IgD-negative memory B cell (primary cell): ENCODE measurements at regions not wholly inside any gene's neighbourhood (a gene's known extent, or its start where the extent isn't known, plus 50 kb on each side); places are given as distances from the start of the nearest gene placed in this dataset.

Experiments used
- H3K27ac Mint-ChIP-seq, 3 donors: one replicate each; pipeline ENCODE4 v1.8.0; 2020 to 2022; ENCODE audit warnings: mild to moderate bottlenecking in 3 of 3, mixed read lengths in 3 of 3, moderate library complexity in 1 of 3
- H3K27me3 Mint-ChIP-seq: one replicate; pipeline ENCODE4 v1.8.0; 2021; ENCODE audit warnings: mixed read lengths
- H3K36me3 Mint-ChIP-seq: one replicate; pipeline ENCODE4 v1.8.0; 2020; ENCODE audit warnings: mild to moderate bottlenecking, mixed read lengths
- H3K4me1 Mint-ChIP-seq, 3 donors: one replicate each; pipeline ENCODE4 v1.8.0; 2020 to 2022; ENCODE audit warnings: mixed read lengths in 3 of 3, mild to moderate bottlenecking in 1 of 3
- H3K4me3 Mint-ChIP-seq, 4 donors: one replicate each; pipeline ENCODE4 v1.8.0; 2020 to 2022; ENCODE audit warnings: mild to moderate bottlenecking in 4 of 4, mixed read lengths in 4 of 4, moderate library complexity in 3 of 4
- H3K9me3 Mint-ChIP-seq, 3 donors: one replicate each; pipeline ENCODE4 v1.8.0; 2020 to 2021; ENCODE audit warnings: mixed read lengths in 3 of 3, mild to moderate bottlenecking in 1 of 3

GRCh38 chr14:89041257-89041582 is 216.8 kb downstream of the TTC8 start:
- H3K4me3 Mint-ChIP-seq = peak overlapping the region in 2 of 4 donors; percentile 32 to 65
- H3K9me3 Mint-ChIP-seq = peaks cover 3 to 5% (median 4%) of the 10 kb centered on the region in 3 donors
- H3K36me3 Mint-ChIP-seq = peaks cover 1% of the 10 kb centered on the region
- peaks cover 29% of the 10 kb centered on the region for H3K27me3 Mint-ChIP-seq
- H3K27ac Mint-ChIP-seq = peak overlapping the region in 1 of 3 donors; percentile 46
- H3K4me1 Mint-ChIP-seq = peaks cover 3 to 7% (median 4%) of the 10 kb centered on the region in 3 donors

DNA sequence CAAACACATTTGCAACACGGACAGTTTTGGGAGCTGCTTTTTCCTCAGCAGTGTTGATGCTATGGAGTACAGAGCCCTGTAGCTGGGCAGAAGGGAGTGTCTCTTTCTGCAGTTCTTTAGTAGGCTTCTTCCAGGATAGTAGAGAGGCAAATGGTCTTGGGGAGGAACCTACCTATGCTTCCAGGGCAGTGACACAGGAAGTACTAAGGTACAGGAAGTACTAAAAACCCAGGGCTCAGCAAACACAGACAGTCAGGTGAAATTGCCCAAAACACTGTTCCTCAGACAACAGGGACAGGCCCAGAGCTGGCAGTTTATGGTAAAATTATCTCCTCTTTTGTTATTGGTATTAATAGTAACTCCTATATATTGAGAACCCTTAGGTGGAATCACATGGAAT is 217.6 kb downstream of the TTC8 start:
- Mint-ChIP-seq H3K4me3 (no peak overlapping the region), H3K9me3 (peaks cover 2 to 5% (median 4%) of the 10 kb centered on the region in 3 donors), H3K27me3 (peaks cover 27% of the 10 kb centered on the region), H3K27ac (no peak overlapping the region), H3K4me1 (peaks cover 3 to 7% (median 4%) of the 10 kb centered on the region in 3 donors), H3K36me3 (peaks cover 1% of the 10 kb centered on the region)

DNA sequence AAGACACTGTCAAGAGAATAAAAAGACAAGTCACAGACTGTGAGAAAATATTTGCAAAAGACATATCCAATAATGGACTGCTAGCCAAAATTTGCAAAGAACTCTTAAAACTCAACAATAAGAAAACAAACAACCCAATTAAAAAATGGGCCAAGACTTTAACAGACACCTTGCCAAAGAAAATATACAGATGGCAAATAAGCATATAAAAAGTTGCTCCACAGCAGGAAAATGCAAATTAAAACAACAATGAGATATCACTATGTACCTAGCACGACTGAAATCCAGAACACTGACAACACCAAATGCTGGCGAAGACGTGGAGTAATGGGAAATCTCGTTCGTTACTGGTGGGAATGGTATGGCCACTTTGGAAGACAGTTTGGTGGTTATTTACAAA is 228.9 kb downstream of the TTC8 start:
- H3K36me3 Mint-ChIP-seq = no peaks in the 10 kb centered on the region
- peaks cover 1% of the 10 kb centered on the region for H3K27me3 Mint-ChIP-seq
- peaks cover 0 to 6% (median 2%) of the 10 kb centered on the region in 3 donors for H3K9me3 Mint-ChIP-seq
- no peaks in the 10 kb centered on the region for H3K4me1 Mint-ChIP-seq
- H3K27ac Mint-ChIP-seq = no peak overlapping the region
- H3K4me3 Mint-ChIP-seq = no peak overlapping the region

- H3K27me3 Mint-ChIP-seq = peaks cover 7% of the 10 kb centered on the region
Measured at GRCh38 chr14:89056394-89056793, 231.9 kb downstream of the TTC8 start.

GRCh38 chr14:89058697-89059096 is 234.2 kb downstream of the TTC8 start:
- H3K27ac Mint-ChIP-seq = no peak overlapping the region
- no peaks in the 10 kb centered on the region for H3K36me3 Mint-ChIP-seq
- no peaks in the 10 kb centered on the region for H3K4me1 Mint-ChIP-seq
- H3K9me3 Mint-ChIP-seq = peaks cover 0 to 2% (median 0%) of the 10 kb centered on the region in 3 donors
- H3K4me3 Mint-ChIP-seq = no peak overlapping the region
- peaks cover 12% of the 10 kb centered on the region for H3K27me3 Mint-ChIP-seq

More at GRCh38 chr14:89056394-89056793, 231.9 kb downstream of the TTC8 start:
- Mint-ChIP-seq H3K36me3 (no peaks in the 10 kb centered on the region), H3K4me3 (no peak overlapping the region), H3K27ac (no peak overlapping the region), H3K9me3 (peaks cover 2 to 6% (median 2%) of the 10 kb centered on the region in 3 donors), H3K4me1 (no peaks in the 10 kb centered on the region)

GRCh38 chr14:89060191-89060590 is 235.7 kb downstream of the TTC8 start:
- H3K4me3 Mint-ChIP-seq = no peak overlapping the region
- no peaks in the 10 kb centered on the region for H3K36me3 Mint-ChIP-seq
- H3K4me1 Mint-ChIP-seq = no peaks in the 10 kb centered on the region
- peaks cover 0 to 2% (median 0%) of the 10 kb centered on the region in 3 donors for H3K9me3 Mint-ChIP-seq
- H3K27ac Mint-ChIP-seq = no peak overlapping the region
- H3K27me3 Mint-ChIP-seq = peaks cover 22% of the 10 kb centered on the region

DNA sequence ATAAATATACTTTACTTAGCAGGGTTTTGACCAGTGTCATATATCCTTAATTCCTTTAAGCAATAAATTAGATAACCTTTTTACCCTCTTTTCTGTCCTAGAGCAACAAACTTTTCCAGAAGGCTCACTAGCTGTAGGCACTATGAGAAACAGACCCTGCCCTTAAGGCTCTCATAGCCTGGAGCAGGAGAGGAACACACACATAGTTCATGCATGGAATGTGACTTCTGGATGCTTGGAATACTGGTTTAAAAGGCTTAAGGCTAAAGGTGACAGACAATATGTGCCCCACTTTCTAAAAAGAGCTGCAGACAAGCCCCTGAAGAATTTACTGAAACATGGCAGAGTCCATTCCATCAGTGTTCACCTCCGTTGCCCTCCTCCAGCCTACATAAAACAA is 237.2 kb downstream of the TTC8 start:
- Mint-ChIP-seq H3K27me3 (peaks cover 22% of the 10 kb centered on the region), H3K36me3 (no peaks in the 10 kb centered on the region), H3K4me3 (no peak overlapping the region), H3K27ac (no peak overlapping the region), H3K4me1 (no peaks in the 10 kb centered on the region), H3K9me3 (peaks cover 0 to 2% (median 0%) of the 10 kb centered on the region in 3 donors)

GRCh38 chr14:89065879-89066278 is 241.4 kb downstream of the TTC8 start:
- H3K27me3 Mint-ChIP-seq = peaks cover 21% of the 10 kb centered on the region
- peaks cover 0 to 4% (median 0%) of the 10 kb centered on the region in 3 donors for H3K9me3 Mint-ChIP-seq
- H3K36me3 Mint-ChIP-seq = no peaks in the 10 kb centered on the region
- H3K4me1 Mint-ChIP-seq = no peaks in the 10 kb centered on the region
- no peak overlapping the region for H3K4me3 Mint-ChIP-seq
- H3K27ac Mint-ChIP-seq = no peak overlapping the region

DNA sequence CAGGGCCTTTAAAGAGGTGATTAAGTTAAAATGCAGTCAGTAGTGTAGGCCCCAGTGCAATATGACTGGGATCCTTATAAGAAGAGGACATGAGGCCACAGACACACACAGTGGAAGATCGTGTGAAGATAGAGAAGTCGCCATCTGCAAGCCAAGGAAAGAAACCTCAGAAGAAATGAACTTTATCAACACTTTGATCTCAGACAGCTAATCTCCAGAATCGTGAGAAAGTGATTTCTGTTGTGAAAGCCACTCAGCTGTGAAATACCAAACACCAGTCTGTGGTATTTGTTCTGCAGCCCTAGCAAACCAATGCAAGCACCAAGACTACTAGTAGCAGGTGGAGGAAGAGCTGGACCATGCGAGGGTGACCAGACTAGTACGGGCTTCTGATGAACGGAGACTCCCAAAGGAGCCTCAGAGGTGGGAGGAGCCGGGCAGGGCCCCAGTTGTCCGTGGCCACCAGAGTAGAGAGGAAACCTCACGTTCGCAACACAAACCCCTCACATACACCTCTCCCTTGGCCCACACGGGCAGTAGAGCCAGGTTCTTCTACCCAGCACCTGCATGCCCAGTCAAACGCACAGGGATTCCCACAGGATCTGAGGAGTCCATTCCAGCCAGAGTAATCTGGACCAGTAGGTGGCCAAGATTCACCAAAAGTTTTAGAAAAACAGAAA is 243.0 kb downstream of the TTC8 start:
- no peak overlapping the region for H3K27ac Mint-ChIP-seq
- peaks cover 23% of the 10 kb centered on the region for H3K27me3 Mint-ChIP-seq
- no peaks in the 10 kb centered on the region for H3K4me1 Mint-ChIP-seq
- H3K36me3 Mint-ChIP-seq = peaks cover 2% of the 10 kb centered on the region
- H3K4me3 Mint-ChIP-seq = no peak overlapping the region
- H3K9me3 Mint-ChIP-seq = peaks cover 0 to 4% (median 0%) of the 10 kb centered on the region in 3 donors

DNA sequence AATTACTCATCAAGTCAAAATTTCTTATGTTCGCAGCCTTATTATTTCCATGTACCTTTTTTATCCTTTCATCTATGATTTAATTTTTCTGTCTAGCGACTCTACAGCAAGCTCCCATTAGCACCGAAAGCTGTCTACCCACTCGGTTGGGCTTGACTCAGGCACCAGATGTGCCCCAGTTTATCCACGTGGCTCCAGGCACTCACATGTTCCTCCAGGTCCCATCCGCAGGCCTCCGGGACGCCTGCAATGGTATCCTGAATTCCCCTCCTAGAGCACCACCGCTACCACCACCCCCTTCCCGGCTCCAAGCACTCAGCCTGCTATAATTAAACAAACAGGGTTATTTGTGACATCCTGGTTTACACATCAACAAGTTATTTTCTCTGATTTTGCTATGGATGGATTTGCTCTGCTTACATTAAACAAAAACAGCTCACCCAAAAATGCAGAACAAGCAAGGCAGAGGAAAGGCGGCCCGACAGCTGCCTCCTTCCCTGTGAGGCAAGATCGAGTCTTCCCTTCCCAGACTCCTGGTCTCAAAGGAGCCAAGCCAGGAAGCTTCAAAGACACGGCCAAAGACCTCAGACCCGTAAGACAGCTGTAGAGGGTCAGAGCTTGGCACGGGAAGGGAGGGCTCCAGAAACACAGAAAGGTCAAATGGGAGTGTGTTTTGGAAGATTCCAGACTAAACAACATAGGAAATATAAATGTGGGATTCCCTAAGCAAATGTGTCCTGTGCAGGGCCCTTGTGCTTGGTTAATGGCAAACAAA is 253.8 kb downstream of the TTC8 start:
- Mint-ChIP-seq H3K27ac (no peak overlapping the region), H3K36me3 (peaks cover 5% of the 10 kb centered on the region), H3K4me1 (no peaks in the 10 kb centered on the region), H3K27me3 (peaks cover 2% of the 10 kb centered on the region), H3K4me3 (no peak overlapping the region), H3K9me3 (peaks cover 0 to 5% (median 1%) of the 10 kb centered on the region in 3 donors)

GRCh38 chr14:89085231-89085731 is 260.8 kb downstream of the TTC8 start:
- H3K27me3 Mint-ChIP-seq = peaks cover 7% of the 10 kb centered on the region

DNA sequence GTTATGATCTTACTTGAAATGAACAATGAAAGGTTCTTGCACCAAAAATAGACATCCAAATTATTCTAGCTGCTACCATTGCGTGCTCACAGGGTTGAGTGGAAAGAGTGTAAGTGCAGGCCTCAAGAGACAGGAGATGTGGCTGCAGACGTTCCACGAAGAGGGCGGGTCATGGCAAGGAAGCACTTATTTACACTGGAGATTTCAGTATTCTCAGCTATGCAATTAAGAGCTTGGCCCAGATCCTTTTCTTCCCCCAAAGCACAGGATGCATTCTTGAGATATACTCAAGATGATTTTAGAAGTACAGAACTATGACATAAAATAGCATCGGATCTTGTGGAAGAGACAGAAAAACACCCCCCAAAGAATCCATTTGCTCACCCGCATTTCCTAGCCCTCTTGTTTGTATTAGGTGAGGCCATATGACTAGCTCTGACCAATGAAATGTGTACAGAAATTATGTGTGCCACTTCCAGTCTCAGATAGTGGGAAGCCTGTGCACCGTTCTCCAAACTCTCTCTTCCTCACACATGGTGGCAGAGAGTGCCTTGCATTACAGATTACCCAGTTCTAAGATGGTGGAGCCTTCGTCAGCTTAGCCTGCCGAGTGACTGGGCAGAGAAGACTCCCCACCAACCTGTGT is 261.4 kb downstream of the TTC8 start:
- no peak overlapping the region for H3K27ac Mint-ChIP-seq
- H3K4me1 Mint-ChIP-seq = no peaks in the 10 kb centered on the region
- no peaks in the 10 kb centered on the region for H3K36me3 Mint-ChIP-seq
- H3K27me3 Mint-ChIP-seq = peaks cover 7% of the 10 kb centered on the region
- peaks cover 0 to 5% (median 0%) of the 10 kb centered on the region in 3 donors for H3K9me3 Mint-ChIP-seq
- H3K4me3 Mint-ChIP-seq = no peak overlapping the region

More at GRCh38 chr14:89085231-89085731, 260.8 kb downstream of the TTC8 start:
- H3K27ac Mint-ChIP-seq = no peak overlapping the region
- H3K36me3 Mint-ChIP-seq = peaks cover 2% of the 10 kb centered on the region
- no peaks in the 10 kb centered on the region for H3K4me1 Mint-ChIP-seq
- no peak overlapping the region for H3K4me3 Mint-ChIP-seq
- peaks cover 0 to 5% (median 1%) of the 10 kb centered on the region in 3 donors for H3K9me3 Mint-ChIP-seq

GRCh38 chr14:89088530-89088929 is 264.1 kb downstream of the TTC8 start:
- no peak overlapping the region for H3K4me3 Mint-ChIP-seq
- H3K27me3 Mint-ChIP-seq = peaks cover 7% of the 10 kb centered on the region
- H3K36me3 Mint-ChIP-seq = no peaks in the 10 kb centered on the region
- H3K27ac Mint-ChIP-seq = no peak overlapping the region
- H3K4me1 Mint-ChIP-seq = no peaks in the 10 kb centered on the region
- H3K9me3 Mint-ChIP-seq = peaks cover 0 to 6% (median 0%) of the 10 kb centered on the region in 3 donors

DNA sequence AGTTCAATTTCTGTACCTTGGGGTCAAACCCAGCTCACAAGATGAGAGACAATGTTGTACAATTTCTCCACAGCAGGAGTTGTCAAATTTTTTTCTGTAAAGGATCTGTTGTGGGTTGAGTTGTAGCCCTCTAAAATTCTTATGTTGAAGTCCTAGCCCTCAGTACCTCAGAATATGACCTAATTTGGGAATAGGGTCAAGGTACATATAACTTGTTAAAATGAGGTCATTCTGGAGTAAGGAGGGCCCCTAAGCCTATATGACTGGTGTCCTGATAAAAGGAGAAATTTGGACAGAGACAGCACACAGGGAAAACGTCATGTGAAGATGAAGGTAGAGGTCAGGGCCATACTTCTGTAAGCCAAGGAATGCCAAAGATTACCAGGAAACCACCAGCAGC is 264.9 kb downstream of the TTC8 start:
- Mint-ChIP-seq H3K9me3 (peaks cover 0 to 6% (median 0%) of the 10 kb centered on the region in 3 donors), H3K4me3 (no peak overlapping the region), H3K36me3 (no peaks in the 10 kb centered on the region), H3K27ac (no peak overlapping the region), H3K4me1 (no peaks in the 10 kb centered on the region), H3K27me3 (peaks cover 6% of the 10 kb centered on the region)

- Mint-ChIP-seq H3K4me1 (no peaks in the 10 kb centered on the region), H3K27me3 (peaks cover 3% of the 10 kb centered on the region), H3K9me3 (peaks cover 0 to 6% (median 0%) of the 10 kb centered on the region in 3 donors), H3K27ac (no peak overlapping the region), H3K36me3 (peaks cover 1% of the 10 kb centered on the region), H3K4me3 (no peak overlapping the region)
Measured at GRCh38 chr14:89091781-89092180, 267.3 kb downstream of the TTC8 start.
